ENCODE measurements at regions not wholly inside any gene's neighbourhood (a gene's known extent, or its start where the extent isn't known, plus 50 kb on each side); places are given as distances from the start of the nearest gene placed in this dataset.

DNA sequence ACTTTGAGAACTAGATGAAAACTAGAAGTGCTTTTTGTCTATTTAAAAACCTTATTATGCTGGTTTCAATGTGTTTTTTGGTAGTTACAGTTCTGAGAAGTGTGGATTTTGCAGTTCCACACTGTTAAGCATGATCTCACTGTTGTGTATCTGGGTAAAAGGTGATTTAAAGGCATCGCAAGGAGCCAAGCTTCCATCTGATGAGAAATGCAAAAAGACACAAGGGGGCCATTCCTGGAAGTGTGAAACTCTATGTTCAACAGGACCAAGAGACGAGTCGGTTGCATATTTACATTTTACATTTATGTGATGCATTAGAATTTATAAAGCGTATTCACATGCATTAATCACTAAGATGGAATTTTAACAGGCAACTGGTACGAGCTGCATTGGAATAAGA is 490.8 kb downstream of the NPIPA7 start:
- TF ChIP-seq CTCF (IDR thresholded peaks at IDR 0.05 in 8 of 11, conservative IDR thresholded peaks at IDR 0.05 in 3 of 11) (no peak), POLR2AphosphoS5 (IDR thresholded peaks at IDR 0.05) (no peak), POLR2A (IDR thresholded peaks at IDR 0.05) (no peak)
